Fibroblast of lung (primary cell): ENCODE measurements at regions not wholly inside any gene's neighbourhood (a gene's known extent, or its start where the extent isn't known, plus 50 kb on each side); places are given as distances from the start of the nearest gene placed in this dataset.

Experiments used
- DNase-seq, 2 donors: peaks; one replicate each; pipeline versions ENCODE4 v3.0.0 to v3.0.0-alpha.2; 2010; ENCODE audit warnings: low read depth in 2 of 2
- H2AFZ ChIP-seq: 2 replicates; pipeline ENCODE4 v1.5.1; 2012; ENCODE audit warnings: low read length, control low read depth, inconsistent platforms
- H3K27ac ChIP-seq: 2 replicates; pipeline ENCODE4 v1.5.1; 2011; ENCODE audit warnings: low read length, control low read depth; ENCODE audit not compliant: insufficient read depth
- H3K27me3 ChIP-seq: 2 replicates; pipeline ENCODE4 v1.5.1; 2011; ENCODE audit warnings: mild to moderate bottlenecking, low read length; ENCODE audit not compliant: control insufficient read depth, insufficient read depth
- H3K36me3 ChIP-seq: 2 replicates; pipeline ENCODE4 v1.5.1; 2011; ENCODE audit warnings: low read length; ENCODE audit not compliant: control insufficient read depth, insufficient read depth
- H3K4me1 ChIP-seq: 2 replicates; pipeline ENCODE4 v1.5.1; 2011; ENCODE audit warnings: low read length; ENCODE audit not compliant: control insufficient read depth, insufficient read depth; ENCODE audit errors: extremely low read depth
- H3K4me2 ChIP-seq: 2 replicates; pipeline ENCODE4 v1.5.1; 2011; ENCODE audit warnings: low read length, control low read depth; ENCODE audit not compliant: insufficient read depth; ENCODE audit errors: extremely low read depth
- H3K4me3 ChIP-seq, 4 experiments: fragments of 200-600 bp in 1 of 4; sonication (generic) in 1 of 4; replicated peaks in 1 of 4; 2 replicates each; pipeline ENCODE4 v1.5.1; 2011 to 2016; ENCODE audit warnings: low read length in 4 of 4, low read depth in 3 of 4, mild to moderate bottlenecking in 3 of 4, control low read depth in 2 of 4, inconsistent platforms in 1 of 4, mixed read lengths in 1 of 4; ENCODE audit not compliant: insufficient read depth in 1 of 4; ENCODE audit errors: control extremely low read depth in 1 of 4
- H3K79me2 ChIP-seq: 2 replicates; pipeline ENCODE4 v1.5.1; 2012; ENCODE audit warnings: mild to moderate bottlenecking, low read length, inconsistent platforms; ENCODE audit not compliant: control insufficient read depth, insufficient read depth
- H3K9ac ChIP-seq: 2 replicates; pipeline ENCODE4 v1.5.1; 2011; ENCODE audit warnings: mild to moderate bottlenecking, low read length, control low read depth; ENCODE audit not compliant: insufficient read depth
- H3K9me3 ChIP-seq: 2 replicates; pipeline ENCODE4 v1.5.1; 2012; ENCODE audit warnings: low read depth, low read length; ENCODE audit not compliant: control insufficient read depth, insufficient read depth
- H4K20me1 ChIP-seq: 2 replicates; pipeline ENCODE4 v1.5.1; 2011; ENCODE audit warnings: low read length; ENCODE audit not compliant: control insufficient read depth, insufficient read depth; ENCODE audit errors: extremely low read depth
- CTCF ChIP-seq, 2 donors: IDR thresholded peaks in 1 of 2; conservative IDR thresholded peaks in 1 of 2; 1 replicate in 1 of 2; 2 replicates in 1 of 2; pipeline ENCODE4 v1.5.1; 2011 to 2012; ENCODE audit warnings: low read length in 2 of 2, control low read depth in 1 of 2, inconsistent platforms in 1 of 2, low read depth in 1 of 2, mild to moderate bottlenecking in 1 of 2
- EZH2 ChIP-seq: IDR thresholded peaks from 2 replicates; pipeline ENCODE4 v1.5.1; 2012; ENCODE audit warnings: low read length, control low read depth, mild to moderate bottlenecking; ENCODE audit errors: missing control alignments

GRCh38 chr13:109698779-109699178 lies 87.6 kb downstream of the IRS2 start:
- Histone ChIP-seq H3K9ac (no peak overlapping the region), H3K79me2 (no peaks in the 10 kb centered on the region), H4K20me1 (no peaks in the 10 kb centered on the region), H3K9me3 (no peaks in the 10 kb centered on the region), H3K36me3 (no peaks in the 10 kb centered on the region), H3K4me1 (no peaks in the 10 kb centered on the region), H3K27me3 (no peaks in the 10 kb centered on the region), H3K27ac (no peak overlapping the region), H3K4me2 (no peak overlapping the region), H3K4me3 (no peak overlapping the region), H2AFZ (no peak overlapping the region)
- peak; percentile 78 to 92 for DNase-seq
- TF ChIP-seq CTCF (conservative IDR thresholded peaks at IDR 0.05 in 1 of 2, IDR thresholded peaks at IDR 0.05 in 1 of 2; ENCODE audit: low read depth in 1 of 2, low read length in 2 of 2), result no peak
- TF ChIP-seq EZH2, result no peak

GRCh38 chr13:109697936-109698335 lies 88.4 kb downstream of the IRS2 start:
- no peaks in the 10 kb centered on the region for H3K9me3 ChIP-seq
- H3K4me1 ChIP-seq, result no peaks in the 10 kb centered on the region
- no peak overlapping the region for H2AFZ ChIP-seq
- no peak for DNase-seq
- H3K9ac ChIP-seq, result no peak overlapping the region
- no peaks in the 10 kb centered on the region for H3K79me2 ChIP-seq
- H4K20me1 ChIP-seq, result no peaks in the 10 kb centered on the region
- no peaks in the 10 kb centered on the region for H3K27me3 ChIP-seq
- TF ChIP-seq EZH2 (no peak), CTCF (conservative IDR thresholded peaks at IDR 0.05 in 1 of 2, IDR thresholded peaks at IDR 0.05 in 1 of 2; ENCODE audit: low read depth in 1 of 2, low read length in 2 of 2) (no peak)
- no peak overlapping the region for H3K27ac ChIP-seq
- no peak overlapping the region for H3K4me2 ChIP-seq
- H3K4me3 ChIP-seq, result no peak overlapping the region
- no peaks in the 10 kb centered on the region for H3K36me3 ChIP-seq

- H3K79me2 ChIP-seq, result no peaks in the 10 kb centered on the region
- no peak overlapping the region for H3K4me2 ChIP-seq
- H4K20me1 ChIP-seq, result no peaks in the 10 kb centered on the region
- no peaks in the 10 kb centered on the region for H3K27me3 ChIP-seq
- no peaks in the 10 kb centered on the region for H3K36me3 ChIP-seq
- H3K9ac ChIP-seq, result no peak overlapping the region
- H3K4me1 ChIP-seq, result no peaks in the 10 kb centered on the region
- TF ChIP-seq EZH2, result no peak
- no peak overlapping the region for H3K27ac ChIP-seq
- no peak overlapping the region for H2AFZ ChIP-seq
- no peak overlapping the region for H3K4me3 ChIP-seq
- H3K9me3 ChIP-seq, result no peaks in the 10 kb centered on the region
- DNase-seq, result no peak
These were observed 90.8 kb downstream of the IRS2 start for GRCh38 chr13:109695402-109696190.
